ENCODE measurements at regions not wholly inside any gene's neighbourhood (a gene's known extent, or its start where the extent isn't known, plus 50 kb on each side); places are given as distances from the start of the nearest gene placed in this dataset.
"Not testable (repeated sequence)": the region's sequence is repeated elsewhere in the genome, so short reads cannot be mapped to it uniquely, and the experiment has no call there.

DNA sequence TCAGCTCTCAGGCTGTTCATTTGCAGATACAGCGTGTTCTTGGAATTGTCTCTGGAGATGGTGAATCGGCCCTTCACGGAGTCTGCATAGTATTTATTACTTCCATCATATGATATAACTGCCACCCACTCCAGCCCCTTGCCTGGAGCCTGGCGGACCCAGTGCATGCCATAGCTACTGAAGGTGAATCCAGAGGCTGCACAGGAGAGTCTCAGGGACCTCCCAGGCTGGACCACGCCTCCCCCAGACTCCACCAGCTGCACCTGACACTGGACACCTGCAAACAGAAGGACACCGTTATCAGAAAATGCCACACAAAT, 808.7 kb downstream of the TMEM121 start:
- not testable (repeated sequence) for TF ChIP-seq POLR2A (IDR thresholded peaks at IDR 0.05; ENCODE audit: low read depth, low read length); MYC (IDR thresholded peaks at IDR 0.05; ENCODE audit: low read depth, low read length); EZH2 (IDR thresholded peaks at IDR 0.05; ENCODE audit: borderline replicate concordance, low read depth, low read length, severe bottlenecking); POLR2AphosphoS5 (IDR thresholded peaks at IDR 0.05; ENCODE audit: insufficient read depth, low read depth, low read length); FOS (IDR thresholded peaks at IDR 0.05; ENCODE audit: borderline replicate concordance, insufficient read depth, low read length); JUN (IDR thresholded peaks at IDR 0.05; ENCODE audit: borderline replicate concordance, insufficient read depth, insufficient read length, low read depth)
- TF ChIP-seq, protein P1, sequence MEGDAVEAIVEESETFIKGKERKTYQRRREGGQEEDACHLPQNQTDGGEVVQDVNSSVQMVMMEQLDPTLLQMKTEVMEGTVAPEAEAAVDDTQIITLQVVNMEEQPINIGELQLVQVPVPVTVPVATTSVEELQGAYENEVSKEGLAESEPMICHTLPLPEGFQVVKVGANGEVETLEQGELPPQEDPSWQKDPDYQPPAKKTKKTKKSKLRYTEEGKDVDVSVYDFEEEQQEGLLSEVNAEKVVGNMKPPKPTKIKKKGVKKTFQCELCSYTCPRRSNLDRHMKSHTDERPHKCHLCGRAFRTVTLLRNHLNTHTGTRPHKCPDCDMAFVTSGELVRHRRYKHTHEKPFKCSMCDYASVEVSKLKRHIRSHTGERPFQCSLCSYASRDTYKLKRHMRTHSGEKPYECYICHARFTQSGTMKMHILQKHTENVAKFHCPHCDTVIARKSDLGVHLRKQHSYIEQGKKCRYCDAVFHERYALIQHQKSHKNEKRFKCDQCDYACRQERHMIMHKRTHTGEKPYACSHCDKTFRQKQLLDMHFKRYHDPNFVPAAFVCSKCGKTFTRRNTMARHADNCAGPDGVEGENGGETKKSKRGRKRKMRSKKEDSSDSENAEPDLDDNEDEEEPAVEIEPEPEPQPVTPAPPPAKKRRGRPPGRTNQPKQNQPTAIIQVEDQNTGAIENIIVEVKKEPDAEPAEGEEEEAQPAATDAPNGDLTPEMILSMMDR (IDR thresholded peaks at IDR 0.05; ENCODE audit: extremely low read depth in 1 of 2, insufficient read depth in 1 of 2, low read depth in 1 of 2, low read length in 2 of 2), result not testable (repeated sequence)
- TF ChIP-seq, protein P2, sequence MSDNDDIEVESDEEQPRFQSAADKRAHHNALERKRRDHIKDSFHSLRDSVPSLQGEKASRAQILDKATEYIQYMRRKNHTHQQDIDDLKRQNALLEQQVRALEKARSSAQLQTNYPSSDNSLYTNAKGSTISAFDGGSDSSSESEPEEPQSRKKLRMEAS (IDR thresholded peaks at IDR 0.05; ENCODE audit: insufficient read depth, insufficient read length), result not testable (repeated sequence)

Data from endothelial cell of umbilical vein (primary cell).